Skin of body (tissue), 1 donor: ENCODE measurements at regions not wholly inside any gene's neighbourhood (a gene's known extent, or its start where the extent isn't known, plus 50 kb on each side); places are given as distances from the start of the nearest gene placed in this dataset.
"Not testable (repeated sequence)": the region's sequence is repeated elsewhere in the genome, so short reads cannot be mapped to it uniquely, and the experiment has no call there.

Experiments used
- DNase-seq: peaks from one replicate; lab custom pipeline; 2025; lab: John Stamatoyannopoulos, UW

DNA sequence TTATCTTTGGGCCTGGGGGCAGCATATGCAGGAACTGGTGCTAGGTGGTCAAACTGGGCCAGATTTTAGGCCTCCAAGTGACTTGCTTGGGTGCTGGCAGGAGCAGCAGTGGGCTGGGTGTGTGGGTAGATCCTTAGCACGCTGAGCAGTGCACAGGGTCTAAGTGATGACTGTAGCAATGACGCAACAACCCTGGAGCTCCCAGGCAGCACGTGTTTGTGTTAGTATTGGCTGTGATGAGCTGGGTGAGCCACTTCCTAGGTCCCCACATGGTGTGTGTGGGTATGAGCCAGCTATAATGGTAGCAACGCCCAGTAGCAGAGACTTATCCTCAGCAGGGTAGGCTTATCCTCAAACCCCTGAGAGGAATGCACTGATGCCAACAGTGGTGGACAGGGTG is 570.6 kb upstream of the ROBO1 start:
- no peak for DNase-seq

DNA sequence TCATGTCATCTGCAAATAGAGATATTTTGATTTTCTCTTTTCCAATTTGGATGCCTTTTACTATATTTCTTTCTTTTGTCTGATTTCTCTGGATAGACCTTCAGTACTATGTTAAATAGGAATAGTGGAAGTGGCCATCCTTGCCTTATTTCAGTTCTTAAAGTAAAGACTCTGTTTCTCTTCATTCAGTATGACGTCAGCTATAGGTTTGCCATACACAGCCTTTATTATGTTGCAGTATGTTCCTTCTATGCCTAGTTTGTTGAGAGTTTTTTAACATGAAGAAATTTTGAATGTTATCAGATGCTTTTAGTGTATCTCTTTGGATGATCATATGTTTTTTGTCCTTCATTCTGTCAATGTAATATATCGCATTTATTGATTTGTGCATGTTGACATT is 566.7 kb upstream of the ROBO1 start:
- no peak for DNase-seq

DNA sequence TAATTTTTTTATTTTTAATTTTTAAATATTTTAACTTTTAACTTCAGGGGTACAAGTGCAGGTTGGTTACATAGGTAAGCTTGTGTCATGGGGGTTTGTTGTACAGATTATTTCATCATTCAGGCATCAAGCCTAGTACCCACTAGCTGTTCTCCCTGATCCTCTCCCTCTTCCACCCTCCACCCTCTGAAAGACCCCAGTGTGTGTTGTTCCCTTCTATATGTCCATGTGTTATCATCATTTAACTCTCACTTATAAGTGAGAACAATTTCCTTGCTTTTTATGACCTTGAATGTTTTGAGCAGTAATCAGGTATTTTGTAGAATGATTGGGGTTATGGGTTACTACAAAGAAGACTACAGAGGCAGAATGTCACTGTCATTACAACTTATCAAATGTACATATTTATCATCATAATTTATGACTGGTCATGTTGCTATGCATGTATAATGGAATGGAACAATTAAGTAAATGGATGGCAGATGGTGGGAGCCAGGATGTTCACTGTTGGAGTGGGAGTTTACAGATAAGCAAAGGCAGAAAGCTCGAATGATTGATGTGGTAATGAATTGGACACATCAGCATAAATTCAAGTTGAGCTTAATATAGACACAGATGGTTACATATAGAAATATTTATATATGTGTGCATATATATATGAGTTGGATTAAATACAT is 563.8 kb upstream of the ROBO1 start:
- no peak for DNase-seq

DNA sequence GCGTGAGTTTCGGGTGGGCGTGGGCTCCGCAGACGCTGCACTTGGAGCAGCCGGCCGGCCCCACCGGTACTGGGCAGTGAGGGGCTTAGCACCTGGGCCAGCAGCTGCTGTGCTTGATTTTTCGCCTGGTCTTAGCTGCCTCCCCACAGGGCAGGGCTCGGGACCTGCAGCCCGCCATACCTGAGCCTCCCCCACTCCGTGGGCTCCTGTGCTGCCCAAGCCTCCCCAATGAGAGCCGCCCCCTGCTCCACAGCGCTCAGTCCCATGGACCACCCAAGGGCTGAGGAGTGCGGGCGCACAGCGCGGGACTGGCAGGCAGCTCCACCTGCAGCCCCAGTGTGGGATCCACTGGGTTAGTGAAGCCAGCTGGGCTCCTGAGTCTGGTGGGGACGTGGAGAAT is 546.7 kb upstream of the ROBO1 start:
- not testable (repeated sequence) for DNase-seq

DNA sequence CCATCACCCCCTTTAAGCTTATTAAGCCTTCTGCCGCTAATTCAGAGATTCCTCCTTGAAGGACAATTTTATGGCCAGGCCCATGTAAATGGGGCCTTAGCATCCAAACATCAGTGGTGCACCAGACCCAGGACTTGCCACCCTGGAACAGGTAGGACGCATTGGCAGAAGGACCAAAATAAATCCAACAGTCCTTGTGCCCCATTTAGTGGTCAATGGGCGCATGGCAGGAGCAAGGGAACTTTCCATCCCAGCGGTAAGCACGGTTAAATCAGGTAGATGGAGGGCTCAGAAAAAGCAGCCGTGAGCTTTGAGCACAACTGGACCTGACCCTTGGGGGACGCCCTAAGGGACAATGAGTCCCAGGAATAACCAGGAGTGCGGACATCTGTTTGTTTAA is 540.8 kb upstream of the ROBO1 start:
- no peak for DNase-seq

DNA sequence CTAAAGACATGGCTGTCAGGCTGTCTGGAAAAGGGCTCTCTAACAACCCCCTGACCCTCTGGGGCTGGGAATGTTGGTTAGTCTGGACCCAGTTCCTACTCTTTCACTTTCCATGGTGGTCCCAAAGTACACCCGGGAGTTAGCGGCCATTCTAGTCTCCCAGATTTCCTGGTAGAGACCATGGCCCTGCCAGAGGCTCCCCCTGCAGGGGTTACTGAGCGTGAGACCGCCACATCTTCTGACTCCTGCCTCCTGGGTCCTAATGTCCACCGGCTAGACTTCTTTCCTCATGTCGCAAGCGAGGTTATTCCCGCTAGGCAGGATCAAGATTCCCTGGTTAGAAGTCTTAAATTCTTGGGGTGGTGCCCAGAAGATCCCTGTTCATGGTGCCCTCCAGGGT is 540.0 kb upstream of the ROBO1 start:
- no peak for DNase-seq

DNA sequence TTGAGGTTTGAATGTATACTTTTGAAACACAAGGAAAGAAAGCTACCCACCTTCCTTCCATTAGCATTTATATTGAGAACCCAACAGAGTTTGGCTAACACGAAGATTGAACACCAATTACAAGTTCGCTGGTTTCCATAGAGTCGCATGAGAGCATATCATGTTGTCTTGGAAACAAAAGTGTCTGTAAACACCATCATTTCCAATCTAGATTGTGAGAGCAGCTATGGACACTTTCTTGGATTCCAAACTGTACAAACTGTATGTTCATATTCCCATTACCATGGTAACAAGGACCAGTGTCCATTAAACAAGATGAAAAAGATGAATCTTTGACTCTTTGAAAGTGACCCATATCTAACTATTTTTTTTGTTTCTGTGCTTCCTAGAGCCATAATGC is 529.9 kb upstream of the ROBO1 start:
- DNase-seq = no peak

DNA sequence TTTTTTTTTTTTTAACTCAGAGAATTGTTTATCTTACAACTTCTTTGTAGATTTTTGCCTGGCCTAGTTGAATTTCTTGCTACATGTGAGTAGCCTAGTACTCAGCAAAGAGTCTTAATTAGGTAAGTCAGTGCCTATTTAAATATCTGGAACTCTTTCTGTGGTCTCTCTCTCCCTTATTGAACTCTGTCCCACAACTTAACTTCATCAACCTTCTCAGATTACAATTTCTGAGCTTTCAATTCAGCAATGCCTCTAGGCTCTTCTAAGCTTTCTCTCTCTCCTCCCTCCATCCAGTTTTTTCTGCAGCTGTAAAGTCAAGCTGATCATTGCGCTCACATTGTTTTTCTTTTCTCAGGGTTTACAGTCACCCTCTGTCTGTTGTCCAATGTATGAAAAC is 517.6 kb upstream of the ROBO1 start:
- DNase-seq = no peak

DNA sequence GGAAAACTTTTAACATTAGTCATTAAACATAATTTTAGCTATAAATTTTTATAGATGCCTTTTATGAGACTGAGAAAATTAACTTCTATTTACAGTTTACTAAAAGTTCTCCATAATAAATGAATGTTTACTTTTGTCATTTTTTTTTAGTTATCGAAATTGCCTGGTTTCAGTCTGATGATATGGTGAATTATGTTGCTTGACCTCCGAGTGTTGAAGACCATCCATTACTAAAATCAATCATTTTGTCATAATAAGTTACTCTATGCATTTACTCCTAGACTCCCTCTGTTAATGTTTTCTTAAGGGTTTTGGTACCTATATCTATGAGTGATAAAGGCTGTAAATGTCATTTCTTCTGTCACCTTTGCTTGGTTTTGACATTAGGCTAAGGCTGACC is 516.0 kb upstream of the ROBO1 start:
- no peak for DNase-seq

DNA sequence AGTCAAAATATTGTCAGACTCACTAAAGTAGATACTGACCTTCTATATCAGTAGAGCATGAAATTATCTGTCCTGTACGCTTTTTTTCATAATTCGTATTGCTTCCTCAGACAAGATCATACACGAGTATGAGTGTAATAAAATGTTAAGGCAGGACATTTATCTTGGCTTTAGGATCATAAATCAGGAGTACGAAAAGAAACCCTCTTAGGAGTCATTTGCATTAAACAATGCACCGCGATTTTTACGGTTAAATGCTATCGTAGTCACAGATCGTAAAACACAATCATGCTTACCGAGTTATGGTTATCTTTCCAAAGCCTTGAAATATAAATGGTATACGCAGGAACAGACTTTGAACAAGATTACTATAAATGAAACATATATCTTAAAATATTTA is 510.3 kb upstream of the ROBO1 start:
- no peak for DNase-seq

DNA sequence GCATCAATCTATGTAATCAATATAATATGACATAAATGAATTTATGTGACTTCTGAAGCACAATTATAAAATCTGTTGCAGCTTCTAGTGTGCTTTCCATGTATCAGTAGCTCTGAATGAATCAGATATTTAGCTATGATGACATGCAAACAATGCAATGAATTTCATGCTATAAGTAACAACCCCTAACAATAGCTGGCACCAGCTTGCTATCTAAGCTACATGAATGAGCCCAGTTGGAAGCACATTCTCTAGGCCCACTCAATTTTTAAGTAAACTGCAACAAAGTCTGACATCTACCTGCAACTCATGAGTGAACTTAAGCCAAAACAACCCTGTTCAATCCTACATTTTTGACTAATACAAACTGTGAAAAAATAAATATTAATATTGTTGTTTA is 507.3 kb upstream of the ROBO1 start:
- no peak for DNase-seq

DNA sequence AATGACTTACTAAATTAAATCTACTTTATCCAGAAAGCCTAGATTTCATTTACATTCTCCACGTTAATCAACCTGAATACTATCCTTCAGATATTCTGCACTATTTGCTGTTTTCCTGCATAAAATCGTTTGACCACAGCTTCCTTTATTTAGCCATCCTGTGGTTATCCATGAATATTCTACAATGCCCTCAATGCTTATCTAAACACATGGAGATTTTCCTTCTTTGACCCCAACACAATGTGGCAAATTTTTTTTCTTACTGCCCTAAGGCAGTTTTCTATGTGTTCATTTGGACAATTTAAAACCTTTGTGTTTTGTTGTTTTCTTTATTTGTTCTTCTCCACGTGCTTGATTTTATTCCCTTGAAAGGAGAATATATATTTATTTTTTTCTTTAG is 495.5 kb upstream of the ROBO1 start:
- DNase-seq = no peak

DNA sequence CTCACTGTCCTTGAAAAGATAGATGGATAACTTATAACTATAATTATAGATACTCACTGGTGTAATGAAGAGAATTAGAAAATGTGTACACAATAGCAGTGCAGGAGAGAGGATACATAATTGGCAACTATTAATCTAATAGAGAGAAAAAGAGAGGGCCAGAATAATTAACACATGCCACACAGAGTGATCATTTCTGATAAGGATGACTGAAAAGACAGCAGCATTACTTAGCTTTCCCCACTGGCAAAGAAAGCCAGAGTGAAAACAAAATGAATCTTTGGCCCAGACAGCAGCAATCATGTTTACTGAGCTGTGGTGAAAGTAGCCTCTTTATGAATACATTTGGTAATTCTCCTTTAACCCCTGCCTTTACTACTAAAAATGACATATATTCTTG is 493.3 kb upstream of the ROBO1 start:
- DNase-seq = no peak

DNA sequence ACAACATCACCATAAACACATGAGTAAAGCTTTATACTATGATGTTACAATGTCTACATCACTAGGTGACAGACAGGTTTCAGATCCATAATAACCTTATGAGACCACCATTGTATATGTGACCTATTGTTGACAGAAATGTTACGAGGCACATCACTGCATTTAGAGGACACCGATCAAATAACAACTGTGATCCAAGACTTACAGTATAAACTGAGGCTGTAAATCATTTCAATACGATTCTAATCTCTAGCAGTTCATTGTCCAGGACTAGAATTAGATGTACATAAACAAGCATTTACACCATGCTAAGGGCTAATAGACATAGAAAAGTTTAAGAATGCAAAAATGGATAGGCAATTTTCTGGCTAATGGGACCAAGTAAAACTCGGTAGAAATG is 491.9 kb upstream of the ROBO1 start:
- DNase-seq = no peak

DNA sequence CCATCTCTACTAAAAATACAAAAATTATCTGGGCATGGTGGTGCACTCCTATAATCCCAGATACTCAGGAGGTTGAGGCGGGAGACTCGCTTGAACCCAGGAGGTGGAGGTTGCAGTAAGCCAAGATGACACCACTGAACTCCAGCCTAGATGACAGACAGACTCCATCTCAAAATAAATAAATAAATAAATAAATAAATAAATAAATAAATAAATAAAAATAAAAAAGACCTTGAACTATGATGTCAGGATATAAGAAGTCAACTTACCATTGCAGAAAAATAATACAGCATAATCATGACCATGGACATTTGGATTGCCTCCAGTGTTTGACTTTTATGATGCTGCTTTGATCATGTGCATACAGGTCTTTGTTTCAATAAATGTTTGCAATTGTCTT is 484.3 kb upstream of the ROBO1 start:
- no peak for DNase-seq

DNA sequence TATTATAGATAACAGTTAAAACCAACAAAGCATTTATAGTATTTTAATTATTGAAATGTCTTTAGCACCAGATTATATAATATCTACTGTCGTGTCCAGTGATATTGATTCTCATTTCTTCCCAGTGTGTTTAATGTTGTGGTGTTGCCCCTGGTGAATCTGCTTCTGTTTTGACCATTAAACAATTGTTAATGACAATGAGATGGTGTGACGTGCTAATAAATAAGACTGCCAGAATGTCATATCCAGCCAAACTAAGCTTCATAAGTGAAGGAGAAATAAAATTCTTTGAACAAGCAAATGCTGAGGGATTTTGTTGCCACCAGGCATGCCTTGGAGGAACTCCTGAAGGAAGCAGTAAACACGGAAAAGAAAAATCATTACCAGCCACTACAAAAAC is 480.0 kb upstream of the ROBO1 start:
- no peak for DNase-seq

DNA sequence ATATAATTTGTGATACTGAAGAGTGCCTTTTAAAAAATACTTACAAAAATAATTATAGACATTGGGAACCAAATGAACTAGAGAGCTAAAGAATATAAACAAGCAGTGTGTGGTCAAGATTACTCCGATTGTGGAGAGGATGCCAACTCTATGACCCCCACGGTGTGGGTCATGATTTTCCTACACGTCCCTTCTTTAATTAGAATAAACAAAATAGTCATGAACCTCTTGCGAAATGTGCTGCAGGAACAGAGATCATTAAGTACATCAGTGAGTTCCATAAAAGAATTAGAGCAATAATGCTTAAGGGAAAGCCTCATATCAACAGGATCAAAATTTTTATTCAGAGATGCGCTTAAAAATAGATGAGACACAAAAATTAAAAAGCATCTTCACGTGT is 476.6 kb upstream of the ROBO1 start:
- no peak for DNase-seq

DNA sequence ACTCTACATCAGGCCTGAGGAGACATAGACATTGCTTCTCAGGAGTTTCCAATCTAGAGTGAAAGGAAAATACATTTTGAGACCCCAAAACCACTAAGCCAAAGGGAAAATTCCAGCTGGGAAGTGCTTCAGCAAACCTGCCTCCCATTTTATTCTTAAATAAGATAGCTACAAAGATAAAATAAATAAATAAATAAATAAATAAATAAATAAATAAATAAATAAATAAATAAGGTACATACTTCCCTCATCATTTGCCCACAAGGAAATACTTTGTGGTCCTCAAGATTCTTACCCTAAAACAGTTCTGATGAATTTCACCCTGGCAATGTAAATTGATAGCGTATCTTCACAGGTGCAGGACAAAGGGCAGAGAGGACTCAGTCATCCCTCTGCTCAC is 474.0 kb upstream of the ROBO1 start:
- DNase-seq = no peak

DNA sequence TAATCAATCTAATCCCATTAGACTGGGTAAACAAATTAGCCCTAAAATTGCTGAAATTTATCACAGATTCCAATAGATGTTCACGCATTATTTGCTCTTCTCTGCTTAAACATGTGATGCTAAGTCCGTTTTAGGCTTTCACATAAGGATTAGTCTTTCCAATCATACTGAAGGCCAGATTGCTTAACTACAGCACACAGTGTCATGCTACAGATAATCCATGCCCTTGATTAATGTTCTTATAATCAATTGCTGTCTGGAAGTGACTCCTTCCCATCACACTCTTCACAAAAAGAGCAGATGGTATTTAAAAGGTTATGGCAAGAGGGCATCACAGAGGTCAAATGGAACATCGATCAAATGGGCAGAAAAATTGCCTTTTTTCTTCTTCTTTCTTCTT is 471.5 kb upstream of the ROBO1 start:
- no peak for DNase-seq

DNA sequence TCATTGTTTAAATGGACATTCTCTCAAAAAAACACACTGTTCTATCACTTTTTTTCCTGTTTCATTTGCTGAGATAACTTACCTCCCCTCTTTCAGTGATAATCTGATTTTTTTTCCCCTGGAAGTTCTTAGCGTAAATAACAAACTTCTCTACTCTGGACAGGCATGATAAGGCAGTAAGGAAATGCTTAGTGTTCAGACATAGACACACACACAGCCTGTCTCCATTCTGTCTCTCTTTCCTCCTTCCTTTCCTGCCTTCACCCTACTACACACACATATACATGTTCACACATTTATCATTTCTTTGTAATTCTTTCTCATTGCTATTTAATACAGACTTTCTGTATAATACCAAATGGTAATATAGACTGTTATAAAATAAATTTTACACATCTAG is 470.8 kb upstream of the ROBO1 start:
- no peak for DNase-seq

DNA sequence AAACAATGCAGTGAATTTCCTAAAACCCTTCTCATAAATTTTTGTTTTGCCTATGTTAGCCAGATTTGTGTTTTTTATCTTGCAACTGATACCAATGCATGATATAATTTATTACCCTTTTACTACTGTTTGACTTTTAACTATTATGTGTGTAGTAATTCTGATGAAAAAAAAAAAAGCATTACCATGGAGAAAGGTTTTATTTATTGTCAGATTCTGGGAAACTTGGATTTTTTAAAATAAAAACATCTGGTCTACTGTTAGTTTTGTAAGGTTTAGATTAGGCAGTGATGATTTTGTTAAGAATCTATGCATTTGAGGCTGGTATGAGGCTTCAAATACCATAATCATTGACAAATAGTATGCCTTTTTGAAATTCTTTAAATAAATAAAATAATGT is 470.4 kb upstream of the ROBO1 start:
- DNase-seq = no peak

DNA sequence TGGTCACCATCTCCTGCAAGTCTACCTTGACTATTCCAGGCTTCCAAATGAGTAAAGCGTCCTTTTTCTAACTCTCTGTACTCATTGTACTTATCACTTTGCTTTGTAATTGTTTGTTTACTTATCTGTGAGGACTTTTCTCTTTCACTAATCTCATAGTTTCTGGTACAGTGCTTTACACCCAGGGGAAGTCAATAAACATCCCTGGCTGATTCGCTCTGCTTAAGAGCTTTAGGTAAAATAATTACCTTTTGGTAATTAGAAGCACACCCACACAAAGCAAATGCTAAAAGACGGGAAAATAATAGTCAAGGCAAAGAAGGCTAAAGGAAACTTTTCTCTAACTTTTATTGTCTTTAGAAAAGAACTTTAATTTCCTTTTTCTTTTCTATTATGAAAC is 466.9 kb upstream of the ROBO1 start:
- no peak for DNase-seq

DNA sequence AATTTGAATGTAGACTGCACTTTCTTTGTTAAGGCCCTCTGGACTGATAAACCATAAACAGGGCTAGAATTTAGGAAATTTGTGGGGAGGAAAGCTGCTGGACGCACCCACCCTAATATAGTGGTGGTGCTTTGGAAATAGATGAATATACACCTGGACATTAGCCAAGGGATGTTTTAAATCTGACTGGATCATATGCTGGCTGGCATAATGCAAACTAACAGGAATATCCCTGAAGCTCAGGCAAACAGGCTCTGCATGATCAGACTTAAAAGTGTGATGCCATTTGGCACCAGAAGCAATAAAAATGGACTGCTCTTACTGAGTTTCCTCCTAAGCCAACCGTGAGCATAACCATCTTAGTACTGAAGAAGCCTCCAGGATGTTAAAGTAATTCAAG is 465.8 kb upstream of the ROBO1 start:
- DNase-seq = no peak

DNA sequence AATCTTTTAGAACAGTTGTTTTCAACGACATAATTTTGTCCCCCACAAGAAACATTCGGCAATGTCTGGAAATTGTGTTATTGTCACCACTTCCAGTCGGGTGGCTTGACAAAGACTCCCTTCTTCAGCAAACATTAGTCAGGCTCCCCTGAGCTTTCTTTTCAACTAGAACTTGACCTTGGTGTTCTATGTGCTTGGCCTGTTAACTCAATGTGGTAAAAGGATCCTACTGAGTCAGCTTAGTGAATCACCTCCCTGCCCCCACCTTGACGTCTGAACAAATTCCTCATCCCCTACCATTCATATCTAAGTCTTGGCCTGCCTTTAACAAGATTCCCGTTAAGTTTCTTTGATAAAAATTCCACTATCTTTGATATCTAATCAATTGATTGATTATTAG is 465.0 kb upstream of the ROBO1 start:
- no peak for DNase-seq
